ENCODE measurements at regions not wholly inside any gene's neighbourhood (a gene's known extent, or its start where the extent isn't known, plus 50 kb on each side); places are given as distances from the start of the nearest gene placed in this dataset.
"Not testable (repeated sequence)": the region's sequence is repeated elsewhere in the genome, so short reads cannot be mapped to it uniquely, and the experiment has no call there.

GRCh38 chr1:222948079-222948478 lies 133.2 kb downstream of the DISP1 start:
- DNase-seq (ENCODE audit: low read depth in 2 of 2), result no peak

- no peak for DNase-seq (ENCODE audit: low read depth in 2 of 2)
Observed at GRCh38 chr1:222950892-222951291, 136.1 kb downstream of the DISP1 start.

GRCh38 chr1:222953585-222953984 lies 138.7 kb downstream of the DISP1 start:
- no peak for DNase-seq (ENCODE audit: low read depth in 2 of 2)

- DNase-seq (ENCODE audit: low read depth in 2 of 2), result no peak
Observed at GRCh38 chr1:222955964-222956363, 141.1 kb downstream of the DISP1 start.

GRCh38 chr1:222956601-222957000 lies 141.8 kb downstream of the DISP1 start:
- no peak for DNase-seq (ENCODE audit: low read depth in 2 of 2)

GRCh38 chr1:222967466-222968240 lies 152.8 kb downstream of the DISP1 start:
- no peak for DNase-seq (ENCODE audit: low read depth in 2 of 2)

- DNase-seq (ENCODE audit: low read depth in 2 of 2), result no peak
Observed at GRCh38 chr1:222970040-222970439, 155.2 kb downstream of the DISP1 start.

GRCh38 chr1:222970711-222971110 lies 155.9 kb downstream of the DISP1 start:
- no peak for DNase-seq (ENCODE audit: low read depth in 2 of 2)

- DNase-seq (ENCODE audit: low read depth in 2 of 2), result no peak
Observed at GRCh38 chr1:222971146-222971545, 156.3 kb downstream of the DISP1 start.

- DNase-seq (ENCODE audit: low read depth in 2 of 2), result no peak
Observed at GRCh38 chr1:222973561-222973960, 158.7 kb downstream of the DISP1 start.

- DNase-seq (ENCODE audit: low read depth in 2 of 2), result no peak
Observed at GRCh38 chr1:222974496-222974895, 159.7 kb downstream of the DISP1 start.

- no peak for DNase-seq (ENCODE audit: low read depth in 2 of 2)
Observed at GRCh38 chr1:222975472-222976122, 160.8 kb downstream of the DISP1 start.

- no peak for DNase-seq (ENCODE audit: low read depth in 2 of 2)
Observed at GRCh38 chr1:222976453-222976852, 161.6 kb downstream of the DISP1 start.

- DNase-seq (ENCODE audit: low read depth in 2 of 2), result not testable (repeated sequence)
Observed at GRCh38 chr1:222977294-222977693, 162.5 kb downstream of the DISP1 start.

- no peak for DNase-seq (ENCODE audit: low read depth in 2 of 2)
Observed at GRCh38 chr1:222979561-222979960, 163.5 kb downstream of the TLR5 start.

GRCh38 chr1:222987674-222988076 lies 155.4 kb downstream of the TLR5 start:
- DNase-seq (ENCODE audit: low read depth in 2 of 2), result no peak

GRCh38 chr1:222989443-222989842 lies 153.6 kb downstream of the TLR5 start:
- no peak for DNase-seq (ENCODE audit: low read depth in 2 of 2)

GRCh38 chr1:222991177-222991576 lies 151.9 kb downstream of the TLR5 start:
- no peak for DNase-seq (ENCODE audit: low read depth in 2 of 2)

GRCh38 chr1:222991908-222992307 lies 151.1 kb downstream of the TLR5 start:
- no peak for DNase-seq (ENCODE audit: low read depth in 2 of 2)

GRCh38 chr1:222994511-222995235 lies 148.4 kb downstream of the TLR5 start:
- DNase-seq (ENCODE audit: low read depth in 2 of 2), result no peak

- no peak for DNase-seq (ENCODE audit: low read depth in 2 of 2)
Observed at GRCh38 chr1:222995236-222995580, 147.8 kb downstream of the TLR5 start.

GRCh38 chr1:222995620-222996309 lies 147.3 kb downstream of the TLR5 start:
- no peak for DNase-seq (ENCODE audit: low read depth in 2 of 2)

All from stimulated activated CD4-positive, alpha-beta T cell treated with anti-CD3 and anti-CD28 coated beads, Interleukin-1b, Interleukin-23, amount 100 ng/mL, for 1 hour (primary cell).